SK-N-MC (cell line): ENCODE measurements at regions not wholly inside any gene's neighbourhood (a gene's known extent, or its start where the extent isn't known, plus 50 kb on each side); places are given as distances from the start of the nearest gene placed in this dataset.

ENCODE experiments used
- DNase-seq: peaks from one replicate; pipeline ENCODE4 v3.0.0-alpha.2; 2011; ENCODE audit warnings: low read depth, low spot score
- H3K27ac ChIP-seq: fragments of 200-600 bp; sonication (generic); 2 replicates; pipeline ENCODE4 v1.5.1; 2016; ENCODE audit warnings: mixed run types
- H3K36me3 ChIP-seq: fragments of 200-600 bp; sonication (generic); 2 replicates; pipeline ENCODE4 v1.6.1; 2017; ENCODE audit warnings: antibody characterized with exemption, low read length, mixed read lengths; ENCODE audit not compliant: insufficient read depth
- H3K4me3 ChIP-seq: fragments of 200-600 bp; sonication (generic); 2 replicates; pipeline ENCODE4 v1.5.1; 2016
- H3K9ac ChIP-seq: fragments of 200-600 bp; sonication (generic); 2 replicates; pipeline ENCODE4 v1.8.0; 2017; ENCODE audit warnings: mixed run types, mixed read lengths; ENCODE audit not compliant: insufficient read length
- H3K9me3 ChIP-seq: fragments of 200-600 bp; sonication (generic); 2 replicates; pipeline ENCODE4 v1.6.1; 2017; ENCODE audit warnings: low read depth, mild to moderate bottlenecking, antibody characterized with exemption, low read length, moderate library complexity, mixed read lengths
- EZH2 ChIP-seq: fragments of 200-600 bp; sonication (generic); IDR thresholded peaks from one replicate; pipeline ENCODE4 v1.6.1; 2017; ENCODE audit warnings: antibody characterized with exemption
- FOXP2 ChIP-seq: optimal IDR thresholded peaks from 2 replicates; pipeline ENCODE3; 2011; ENCODE audit warnings: mild to moderate bottlenecking, moderate library complexity; ENCODE audit not compliant: insufficient read depth; ENCODE audit errors: extremely low read length, control extremely low read depth
- POLR2AphosphoS5 ChIP-seq: IDR thresholded peaks from 2 replicates; pipeline ENCODE4 v1.6.1; 2012; ENCODE audit warnings: mild to moderate bottlenecking, low read depth, low read length, borderline replicate concordance

- Histone ChIP-seq H3K4me3 (no peak overlapping the region), H3K9ac (no peak overlapping the region), H3K27ac (no peak overlapping the region), H3K36me3 (no peaks in the 10 kb centered on the region), H3K9me3 (no peaks in the 10 kb centered on the region)
- no peak for TF ChIP-seq FOXP2
- TF ChIP-seq POLR2AphosphoS5: no peak
- no peak for TF ChIP-seq EZH2
- DNase-seq: no peak
Observed at GRCh38 chr7:21374134-21374533, 53.7 kb upstream of the SP4 start.

- TF ChIP-seq FOXP2 (no peak), POLR2AphosphoS5 (no peak), EZH2 (no peak)
- DNase-seq: no peak
Observed at GRCh38 chr7:21377545-21377944, 50.3 kb upstream of the SP4 start.

More at GRCh38 chr7:21377545-21377944, 50.3 kb upstream of the SP4 start:
- no peaks in the 10 kb centered on the region for H3K36me3 ChIP-seq
- no peaks in the 10 kb centered on the region for H3K9me3 ChIP-seq
- no peak overlapping the region for H3K27ac ChIP-seq
- no peak overlapping the region for H3K9ac ChIP-seq
- no peak overlapping the region for H3K4me3 ChIP-seq
